ENCODE measurements at regions not wholly inside any gene's neighbourhood (a gene's known extent, or its start where the extent isn't known, plus 50 kb on each side); places are given as distances from the start of the nearest gene placed in this dataset.
"Not testable (repeated sequence)": the region's sequence is repeated elsewhere in the genome, so short reads cannot be mapped to it uniquely, and the experiment has no call there.

DNA sequence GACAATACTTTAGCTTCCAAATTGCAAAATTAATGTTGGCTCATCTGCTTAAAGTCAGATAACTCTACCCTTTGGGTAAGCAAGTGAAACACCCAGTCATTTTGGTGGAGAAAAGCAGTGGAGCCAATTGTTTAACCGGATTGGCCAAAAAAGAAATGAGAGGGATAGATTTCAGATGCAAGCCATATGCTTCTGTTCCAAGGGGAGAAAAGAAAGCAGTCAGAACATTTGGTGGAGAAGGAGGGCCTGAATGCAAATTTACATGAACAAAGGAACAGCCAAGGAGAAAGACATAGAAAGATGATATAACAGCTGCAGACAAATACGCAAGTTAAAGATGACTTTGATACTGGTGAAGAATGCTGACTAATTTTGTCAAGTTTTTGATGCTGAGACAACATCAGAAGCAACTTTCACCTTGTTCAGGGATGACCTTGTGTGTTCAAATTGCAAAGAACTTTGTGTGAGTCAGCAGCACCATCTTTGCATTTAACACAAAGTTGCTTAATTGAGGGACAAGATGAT lies 173.1 kb downstream of the TGFB2 start:
- H4K20me1 ChIP-seq (ENCODE audit: insufficient read depth, low read length) = no peaks in the 10 kb centered on the region
- POLR2A ChIA-PET = interaction anchor here (0.6 kb wide), 1 partner anchor 242 kb away, joined by 3 read pairs; no protein-coding TSS in a partner anchor
- H3K79me2 ChIP-seq (ENCODE audit: insufficient read depth, low read depth, low read length) = no peaks in the 10 kb centered on the region
- no TSS peak for BruUV-seq (replicated peaks)
- no peaks in the 10 kb centered on the region for H3K4me1 ChIP-seq (ENCODE audit: insufficient read depth, low read length, poor library complexity, severe bottlenecking)
- no peak for DNase-seq (ENCODE audit: low spot score)
- intact Hi-C loops (cut with micrococcal nuclease; ENCODE audit: unreplicated experiment) = loop anchor here (2.0 kb wide), 1 partner anchor 187 kb away; no protein-coding TSS in a partner anchor
- no peak for TF ChIP-seq EZH2phosphoT487 (IDR thresholded peaks at IDR 0.05; ENCODE audit: borderline replicate concordance, low read depth, low read length)
- TF ChIP-seq, protein P1, sequence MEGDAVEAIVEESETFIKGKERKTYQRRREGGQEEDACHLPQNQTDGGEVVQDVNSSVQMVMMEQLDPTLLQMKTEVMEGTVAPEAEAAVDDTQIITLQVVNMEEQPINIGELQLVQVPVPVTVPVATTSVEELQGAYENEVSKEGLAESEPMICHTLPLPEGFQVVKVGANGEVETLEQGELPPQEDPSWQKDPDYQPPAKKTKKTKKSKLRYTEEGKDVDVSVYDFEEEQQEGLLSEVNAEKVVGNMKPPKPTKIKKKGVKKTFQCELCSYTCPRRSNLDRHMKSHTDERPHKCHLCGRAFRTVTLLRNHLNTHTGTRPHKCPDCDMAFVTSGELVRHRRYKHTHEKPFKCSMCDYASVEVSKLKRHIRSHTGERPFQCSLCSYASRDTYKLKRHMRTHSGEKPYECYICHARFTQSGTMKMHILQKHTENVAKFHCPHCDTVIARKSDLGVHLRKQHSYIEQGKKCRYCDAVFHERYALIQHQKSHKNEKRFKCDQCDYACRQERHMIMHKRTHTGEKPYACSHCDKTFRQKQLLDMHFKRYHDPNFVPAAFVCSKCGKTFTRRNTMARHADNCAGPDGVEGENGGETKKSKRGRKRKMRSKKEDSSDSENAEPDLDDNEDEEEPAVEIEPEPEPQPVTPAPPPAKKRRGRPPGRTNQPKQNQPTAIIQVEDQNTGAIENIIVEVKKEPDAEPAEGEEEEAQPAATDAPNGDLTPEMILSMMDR (conservative IDR thresholded peaks at IDR 0.05; ENCODE audit: low read length) = no peak
- H3K9me3 ChIP-seq (ENCODE audit: low read length) = no peaks in the 10 kb centered on the region
- no peaks in the 10 kb centered on the region for H3K9me2 ChIP-seq (ENCODE audit: insufficient read depth, low read length)
- no peak overlapping the region for H3K4me2 ChIP-seq (ENCODE audit: low read length)
- no peak overlapping the region for H2AFZ ChIP-seq (ENCODE audit: low read length)
- no peak overlapping the region for H3K4me3 ChIP-seq (ENCODE audit: low read depth, low read length, poor library complexity, severe bottlenecking)
- CTCF ChIA-PET (ENCODE audit: unreplicated experiment) = no interaction called here
- H3K27ac ChIP-seq (ENCODE audit: low read depth, low read length, poor library complexity, severe bottlenecking) = no peak overlapping the region
- H3K36me3 ChIP-seq (ENCODE audit: insufficient read depth, low read length) = no peaks in the 10 kb centered on the region

DNA sequence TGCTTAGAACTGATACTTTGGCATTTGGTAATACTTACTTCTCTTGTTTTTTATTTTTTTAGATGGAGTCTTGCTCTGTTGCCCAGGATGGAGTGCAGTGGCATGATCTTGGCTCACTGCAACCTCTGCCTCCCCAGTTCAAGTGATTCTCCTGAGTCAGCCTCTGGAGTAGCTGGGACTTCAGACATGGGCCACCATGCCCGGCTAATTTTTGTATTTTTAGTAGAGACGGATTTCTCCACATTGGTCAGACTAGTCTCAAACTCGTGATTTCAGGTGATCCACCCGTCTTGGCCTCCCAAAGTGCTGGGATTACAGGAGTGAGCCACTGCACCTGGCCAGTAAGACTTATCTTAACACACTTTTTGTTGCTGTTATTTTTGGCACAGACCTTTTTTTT lies 175.5 kb downstream of the TGFB2 start:
- H3K9me2 ChIP-seq (ENCODE audit: insufficient read depth, low read length); H3K4me3 ChIP-seq (ENCODE audit: low read depth, low read length, poor library complexity, severe bottlenecking); H3K4me1 ChIP-seq (ENCODE audit: insufficient read depth, low read length, poor library complexity, severe bottlenecking); DNase-seq (ENCODE audit: low spot score); H2AFZ ChIP-seq (ENCODE audit: low read length); POLR2A ChIA-PET; H4K20me1 ChIP-seq (ENCODE audit: insufficient read depth, low read length); CTCF ChIA-PET (ENCODE audit: unreplicated experiment); H3K4me2 ChIP-seq (ENCODE audit: low read length); intact Hi-C loops (cut with micrococcal nuclease; ENCODE audit: unreplicated experiment); BruUV-seq (replicated peaks); H3K79me2 ChIP-seq (ENCODE audit: insufficient read depth, low read depth, low read length); H3K36me3 ChIP-seq (ENCODE audit: insufficient read depth, low read length); H3K27ac ChIP-seq (ENCODE audit: low read depth, low read length, poor library complexity, severe bottlenecking); H3K9me3 ChIP-seq (ENCODE audit: low read length): not testable (repeated sequence)

DNA sequence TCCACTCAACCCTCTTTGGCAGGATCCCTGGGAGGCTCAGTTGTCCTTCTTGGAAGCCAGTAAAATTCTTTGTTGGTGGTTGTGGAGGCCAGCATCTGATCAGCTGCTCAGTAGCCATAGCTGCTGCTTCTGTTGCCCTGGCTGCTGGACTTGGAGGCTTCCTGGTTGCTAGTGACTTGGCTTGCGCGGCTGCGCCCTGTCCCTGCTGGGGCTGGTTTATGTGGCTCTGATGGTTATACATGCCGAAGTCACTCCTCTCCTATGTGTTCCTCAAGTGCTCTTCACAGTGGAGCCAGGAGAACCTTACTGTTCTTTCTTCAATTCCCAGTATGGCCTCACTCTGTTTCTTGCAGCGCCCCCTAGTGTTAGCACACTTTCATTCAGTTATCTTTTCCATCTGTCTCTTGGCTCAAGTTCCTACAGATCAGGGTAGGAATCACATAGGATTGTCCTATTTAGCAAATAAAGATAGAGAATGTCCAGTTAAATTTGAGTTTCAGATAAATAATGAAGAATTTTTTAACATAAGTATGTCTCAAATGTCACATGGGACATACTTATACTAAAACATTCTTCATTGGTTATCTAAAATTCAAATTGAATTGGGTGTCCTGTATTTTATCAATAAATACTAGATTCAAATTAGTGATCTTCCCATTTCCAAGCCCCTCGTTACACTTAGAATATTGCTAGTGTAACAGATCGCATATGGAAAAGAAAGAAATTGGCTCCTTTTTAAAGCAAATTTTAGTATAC lies 176.5 kb downstream of the TGFB2 start:
- Histone ChIP-seq H3K9me2 (ENCODE audit: insufficient read depth, low read length) (no peaks in the 10 kb centered on the region), H3K36me3 (ENCODE audit: insufficient read depth, low read length) (no peaks in the 10 kb centered on the region), H3K27ac (ENCODE audit: low read depth, low read length, poor library complexity, severe bottlenecking) (no peak overlapping the region), H3K79me2 (ENCODE audit: insufficient read depth, low read depth, low read length) (no peaks in the 10 kb centered on the region), H3K4me2 (ENCODE audit: low read length) (no peak overlapping the region), H4K20me1 (ENCODE audit: insufficient read depth, low read length) (no peaks in the 10 kb centered on the region), H3K4me1 (ENCODE audit: insufficient read depth, low read length, poor library complexity, severe bottlenecking) (no peaks in the 10 kb centered on the region), H3K4me3 (ENCODE audit: low read depth, low read length, poor library complexity, severe bottlenecking) (no peak overlapping the region), H3K9me3 (ENCODE audit: low read length) (no peaks in the 10 kb centered on the region), H2AFZ (ENCODE audit: low read length) (no peak overlapping the region)
- intact Hi-C loops (cut with micrococcal nuclease; ENCODE audit: unreplicated experiment) = no loop called here
- BruUV-seq (replicated peaks) = no TSS peak
- TF ChIP-seq EZH2phosphoT487 (IDR thresholded peaks at IDR 0.05; ENCODE audit: borderline replicate concordance, low read depth, low read length) = no peak
- TF ChIP-seq, protein P1 (conservative IDR thresholded peaks at IDR 0.05; ENCODE audit: low read length) = peak; percentile 85
- peak; percentile 13 for DNase-seq (ENCODE audit: low spot score)
- ChIA-PET POLR2A (interaction anchor here (0.8 kb wide), 1 partner anchor 1363 kb away, joined by 8 read pairs; no protein-coding TSS in a partner anchor), CTCF (ENCODE audit: unreplicated experiment) (no interaction called here)

All from OCI-LY7 (cell line).